ENCODE measurements at regions not wholly inside any gene's neighbourhood (a gene's known extent, or its start where the extent isn't known, plus 50 kb on each side); places are given as distances from the start of the nearest gene placed in this dataset.
"Not testable (repeated sequence)": the region's sequence is repeated elsewhere in the genome, so short reads cannot be mapped to it uniquely, and the experiment has no call there.

DNA sequence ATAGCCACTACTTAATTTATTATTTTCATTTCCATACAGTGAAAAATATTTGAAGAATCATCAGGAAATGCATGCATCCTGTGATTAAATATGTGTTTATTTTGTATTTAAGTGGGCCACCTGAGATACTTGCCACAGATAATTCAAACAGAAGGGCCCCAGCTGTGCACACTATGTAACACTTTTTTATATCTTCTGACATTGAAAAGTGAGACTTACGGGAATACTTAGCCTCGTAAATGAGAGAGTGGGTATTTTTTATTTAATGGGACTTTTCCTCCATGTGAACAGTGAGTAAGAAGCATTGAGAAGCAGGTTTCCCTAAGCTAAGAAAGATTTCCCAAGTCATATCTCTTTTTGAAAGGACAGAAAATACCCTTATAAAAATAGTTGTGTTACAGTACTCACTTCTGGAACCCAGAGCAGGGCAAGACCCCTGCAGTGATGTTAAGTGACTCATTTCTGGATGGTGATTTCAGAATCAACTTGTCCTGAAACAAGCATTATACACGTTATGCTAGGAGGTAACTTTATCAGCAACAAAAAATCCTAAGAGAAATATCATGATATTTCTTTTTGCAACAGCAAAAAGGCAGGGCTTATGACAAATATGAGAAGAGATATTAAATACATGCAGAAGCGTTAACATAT is 478.1 kb upstream of the CHORDC1 start:
- Histone ChIP-seq H3K36me3 (no peaks in the 10 kb centered on the region), H3K4me3 (ENCODE audit: low read depth, low read length) (no peak overlapping the region)
- TF ChIP-seq, protein P1, sequence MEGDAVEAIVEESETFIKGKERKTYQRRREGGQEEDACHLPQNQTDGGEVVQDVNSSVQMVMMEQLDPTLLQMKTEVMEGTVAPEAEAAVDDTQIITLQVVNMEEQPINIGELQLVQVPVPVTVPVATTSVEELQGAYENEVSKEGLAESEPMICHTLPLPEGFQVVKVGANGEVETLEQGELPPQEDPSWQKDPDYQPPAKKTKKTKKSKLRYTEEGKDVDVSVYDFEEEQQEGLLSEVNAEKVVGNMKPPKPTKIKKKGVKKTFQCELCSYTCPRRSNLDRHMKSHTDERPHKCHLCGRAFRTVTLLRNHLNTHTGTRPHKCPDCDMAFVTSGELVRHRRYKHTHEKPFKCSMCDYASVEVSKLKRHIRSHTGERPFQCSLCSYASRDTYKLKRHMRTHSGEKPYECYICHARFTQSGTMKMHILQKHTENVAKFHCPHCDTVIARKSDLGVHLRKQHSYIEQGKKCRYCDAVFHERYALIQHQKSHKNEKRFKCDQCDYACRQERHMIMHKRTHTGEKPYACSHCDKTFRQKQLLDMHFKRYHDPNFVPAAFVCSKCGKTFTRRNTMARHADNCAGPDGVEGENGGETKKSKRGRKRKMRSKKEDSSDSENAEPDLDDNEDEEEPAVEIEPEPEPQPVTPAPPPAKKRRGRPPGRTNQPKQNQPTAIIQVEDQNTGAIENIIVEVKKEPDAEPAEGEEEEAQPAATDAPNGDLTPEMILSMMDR (IDR thresholded peaks at IDR 0.05; ENCODE audit: low read depth, low read length): no peak

DNA sequence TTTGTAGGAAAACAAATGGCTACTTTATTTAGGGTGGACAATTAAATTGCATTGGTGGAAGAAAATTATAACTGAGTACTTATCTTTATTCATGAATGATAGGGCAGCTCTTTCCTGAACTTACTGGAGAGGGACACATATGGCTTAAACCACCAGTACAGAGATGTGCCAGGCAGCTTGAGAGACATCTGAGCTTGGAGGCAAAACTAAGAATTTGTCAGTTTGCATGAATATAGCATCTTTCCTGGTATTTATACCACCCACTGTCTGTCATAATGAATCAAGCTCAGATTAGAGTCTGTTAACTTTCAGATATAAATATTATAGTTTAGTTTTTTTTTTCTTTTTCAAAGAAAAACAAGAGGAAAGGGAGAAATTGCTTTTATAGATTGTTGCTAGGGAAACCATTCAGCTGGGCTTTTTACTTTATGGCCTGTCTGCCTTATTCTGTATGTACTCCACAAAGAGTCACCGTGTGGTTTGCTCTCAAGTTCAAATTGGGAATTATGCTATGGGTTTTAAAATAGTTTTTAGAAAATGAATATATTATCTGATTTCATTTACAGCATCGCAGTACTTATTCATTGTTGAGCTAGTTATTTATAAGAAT is 477.0 kb upstream of the CHORDC1 start:
- no peaks in the 10 kb centered on the region for H3K9me3 ChIP-seq (ENCODE audit: severe bottlenecking)
- H3K27me3 ChIP-seq (ENCODE audit: insufficient read depth, low read depth, severe bottlenecking): no peaks in the 10 kb centered on the region
- no peak overlapping the region for H3K4me3 ChIP-seq (ENCODE audit: low read depth, low read length)
- DNase-seq: no peak
- H3K36me3 ChIP-seq: no peaks in the 10 kb centered on the region
- H3K27ac ChIP-seq: no peak overlapping the region
- TF ChIP-seq, protein P1 (IDR thresholded peaks at IDR 0.05; ENCODE audit: low read depth, low read length): no peak

More for the DNA sequence above, 478.1 kb upstream of the CHORDC1 start:
- Histone ChIP-seq H3K27ac (no peak overlapping the region), H3K27me3 (ENCODE audit: insufficient read depth, low read depth, severe bottlenecking) (no peaks in the 10 kb centered on the region), H3K9me3 (ENCODE audit: severe bottlenecking) (no peaks in the 10 kb centered on the region)
- DNase-seq: no peak

DNA sequence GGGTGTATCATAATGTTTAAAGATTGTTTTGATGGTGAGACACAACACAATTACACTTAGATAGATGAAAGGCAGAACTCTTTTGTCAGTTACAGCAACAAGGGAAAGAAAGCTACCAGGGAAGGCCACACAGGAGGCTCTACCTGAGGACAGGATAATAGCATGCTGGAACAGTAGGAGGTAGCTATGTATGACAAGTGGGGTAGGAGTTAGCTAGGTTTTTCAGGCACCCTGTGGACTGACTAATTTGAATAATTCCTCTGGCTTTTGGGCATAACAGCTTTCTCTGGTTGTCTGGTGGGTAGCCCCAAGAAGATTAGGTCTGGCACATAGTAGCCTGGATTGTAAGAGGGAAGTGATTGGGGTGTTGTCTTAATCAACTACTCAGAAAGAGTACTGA is 475.4 kb upstream of the CHORDC1 start:
- DNase-seq: no peak
- TF ChIP-seq, protein P1 (IDR thresholded peaks at IDR 0.05; ENCODE audit: low read depth, low read length): no peak
- Histone ChIP-seq H3K27me3 (ENCODE audit: insufficient read depth, low read depth, severe bottlenecking) (no peaks in the 10 kb centered on the region), H3K9me3 (ENCODE audit: severe bottlenecking) (no peaks in the 10 kb centered on the region), H3K4me3 (ENCODE audit: low read depth, low read length) (no peak overlapping the region), H3K27ac (no peak overlapping the region), H3K36me3 (no peaks in the 10 kb centered on the region)

DNA sequence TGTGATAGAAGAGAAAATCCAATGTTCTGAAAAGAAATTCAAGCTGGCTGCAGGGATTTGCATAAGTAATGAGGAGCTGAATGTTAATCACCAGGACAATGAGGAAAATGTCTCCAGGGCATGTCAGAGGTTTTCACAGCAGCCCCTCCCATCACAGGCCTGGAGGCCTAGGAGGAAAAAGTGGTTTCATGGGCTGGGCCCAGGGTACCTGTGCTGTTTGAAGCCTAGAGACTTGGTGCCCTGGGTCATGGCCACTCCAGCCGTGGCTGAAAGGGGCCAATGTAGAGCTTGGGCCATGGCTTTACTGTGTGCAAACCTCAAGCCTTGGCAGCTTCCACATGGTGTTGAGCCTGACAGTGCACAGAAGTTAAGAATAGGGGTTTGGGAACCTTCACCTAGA is 452.6 kb upstream of the CHORDC1 start:
- not testable (repeated sequence) for H3K27me3 ChIP-seq (ENCODE audit: insufficient read depth, low read depth, severe bottlenecking); DNase-seq; H3K4me3 ChIP-seq (ENCODE audit: low read depth, low read length); H3K9me3 ChIP-seq (ENCODE audit: severe bottlenecking); H3K36me3 ChIP-seq; H3K27ac ChIP-seq

DNA sequence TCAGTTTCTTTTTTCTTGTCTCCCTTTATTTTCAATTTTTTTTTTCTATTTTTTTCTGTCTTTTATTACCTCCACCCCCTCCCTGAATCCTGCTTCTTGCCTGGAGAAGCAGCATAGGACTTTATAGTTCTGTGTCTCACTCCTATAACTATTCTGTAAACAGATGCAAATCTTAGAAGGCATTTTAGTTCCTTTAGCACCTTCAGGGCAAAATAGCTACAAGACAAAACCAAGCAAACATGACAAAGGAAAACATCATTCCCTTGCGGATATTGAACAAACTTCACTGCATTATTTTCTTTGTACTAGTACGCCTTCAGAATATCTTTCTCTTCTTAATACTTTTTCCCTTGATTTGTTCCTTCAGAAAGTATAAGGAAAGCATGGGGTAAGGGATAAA is 446.2 kb upstream of the CHORDC1 start:
- H3K36me3 ChIP-seq: no peaks in the 10 kb centered on the region
- H3K4me3 ChIP-seq (ENCODE audit: low read depth, low read length): no peak overlapping the region
- H3K27ac ChIP-seq: no peak overlapping the region
- no peaks in the 10 kb centered on the region for H3K9me3 ChIP-seq (ENCODE audit: severe bottlenecking)
- TF ChIP-seq, protein P1 (IDR thresholded peaks at IDR 0.05; ENCODE audit: low read depth, low read length): no peak
- H3K27me3 ChIP-seq (ENCODE audit: insufficient read depth, low read depth, severe bottlenecking): no peaks in the 10 kb centered on the region
- DNase-seq: no peak

DNA sequence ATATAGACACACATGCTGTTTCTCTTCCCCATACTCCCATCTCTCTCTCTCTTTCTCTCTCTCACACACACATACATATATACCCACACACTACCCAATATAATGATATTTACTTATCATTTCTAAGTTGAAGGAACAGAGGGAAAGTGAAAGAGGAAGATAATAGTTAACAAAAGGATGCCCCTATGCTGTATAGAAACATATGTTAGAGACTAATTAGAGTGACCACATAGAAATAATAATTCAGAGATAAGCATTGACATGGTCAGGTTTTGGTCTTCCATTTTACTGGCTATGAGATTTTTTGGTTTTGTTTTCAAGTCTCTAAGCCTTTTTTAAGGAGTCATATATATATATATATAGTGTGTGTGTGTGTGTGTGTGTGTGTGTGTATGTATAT is 445.7 kb upstream of the CHORDC1 start:
- H3K9me3 ChIP-seq (ENCODE audit: severe bottlenecking): no peaks in the 10 kb centered on the region
- no peak for DNase-seq
- no peak overlapping the region for H3K4me3 ChIP-seq (ENCODE audit: low read depth, low read length)
- no peak overlapping the region for H3K27ac ChIP-seq
- H3K36me3 ChIP-seq: no peaks in the 10 kb centered on the region
- TF ChIP-seq, protein P1 (IDR thresholded peaks at IDR 0.05; ENCODE audit: low read depth, low read length): no peak
- H3K27me3 ChIP-seq (ENCODE audit: insufficient read depth, low read depth, severe bottlenecking): no peaks in the 10 kb centered on the region

All from WERI-Rb-1 (cell line).